Loucy (cell line): ENCODE measurements at regions not wholly inside any gene's neighbourhood (a gene's known extent, or its start where the extent isn't known, plus 50 kb on each side); places are given as distances from the start of the nearest gene placed in this dataset.

ENCODE experiments used
- H2AFZ ChIP-seq: fragments of 200-600 bp; sonication (generic); 2 replicates; pipeline ENCODE4 v1.6.0; 2016; ENCODE audit warnings: antibody characterized with exemption, mild to moderate bottlenecking, low read length, moderate library complexity
- H3F3A ChIP-seq: fragments of 200-600 bp; 2 replicates; pipeline ENCODE4 v1.6.0; 2016; ENCODE audit warnings: antibody characterized with exemption, low read depth, mild to moderate bottlenecking
- H3K27me3 ChIP-seq: fragments of 200-600 bp; sonication (generic); 2 replicates; pipeline ENCODE4 v1.6.1; 2014; ENCODE audit warnings: low read length, mild to moderate bottlenecking; ENCODE audit not compliant: insufficient read depth, poor library complexity, severe bottlenecking
- H3K36me3 ChIP-seq: fragments of 200-600 bp; sonication (generic); 2 replicates; pipeline ENCODE4 v1.6.1; 2016; ENCODE audit warnings: low read length; ENCODE audit not compliant: insufficient read depth
- H3K4me1 ChIP-seq: fragments of 200-600 bp; sonication (generic); 2 replicates; pipeline ENCODE4 v1.5.1; 2014; ENCODE audit warnings: low read length, mild to moderate bottlenecking; ENCODE audit not compliant: insufficient read depth, poor library complexity, severe bottlenecking
- H3K4me2 ChIP-seq: fragments of 200-600 bp; sonication (generic); 2 replicates; pipeline ENCODE4 v1.6.0; 2014; ENCODE audit warnings: antibody characterized with exemption, low read length, low read depth, mild to moderate bottlenecking; ENCODE audit not compliant: poor library complexity, severe bottlenecking
- H3K4me3 ChIP-seq: fragments of 200-600 bp; sonication (generic); 2 replicates; pipeline ENCODE4 v1.5.1; 2014; ENCODE audit warnings: low read length, mild to moderate bottlenecking, mixed read lengths; ENCODE audit not compliant: poor library complexity, severe bottlenecking
- H3K79me2 ChIP-seq: fragments of 200-600 bp; sonication (generic); 2 replicates; pipeline ENCODE4 v1.6.1; 2014; ENCODE audit warnings: low read length; ENCODE audit not compliant: insufficient read depth
- H3K9ac ChIP-seq: fragments of 200-600 bp; sonication (generic); 2 replicates; pipeline ENCODE4 v1.6.0; 2014; ENCODE audit warnings: mild to moderate bottlenecking, low read depth, low read length, moderate library complexity; ENCODE audit not compliant: poor library complexity, severe bottlenecking
- H3K9me2 ChIP-seq: fragments of 200-600 bp; sonication (generic); replicated peaks from 2 replicates; pipeline ENCODE4 v1.6.1; 2016; ENCODE audit warnings: low read depth, low read length, mixed read lengths
- H3K9me3 ChIP-seq: fragments of 200-600 bp; sonication (generic); 2 replicates; pipeline ENCODE4 v1.6.1; 2014; ENCODE audit warnings: mild to moderate bottlenecking, antibody characterized with exemption, low read length, low read depth; ENCODE audit not compliant: insufficient read depth
- H4K20me1 ChIP-seq: fragments of 200-600 bp; sonication (generic); 2 replicates; pipeline ENCODE4 v1.6.0; 2014; ENCODE audit warnings: antibody characterized with exemption, low read length, mild to moderate bottlenecking; ENCODE audit not compliant: insufficient read depth, poor library complexity, severe bottlenecking
- CTCF ChIP-seq: fragments of 200-600 bp; sonication (generic); conservative IDR thresholded peaks from 2 replicates; pipeline ENCODE4 v1.5.1; 2014; ENCODE audit warnings: mild to moderate bottlenecking, antibody characterized with exemption, low read length
- EZH2phosphoT487 ChIP-seq: fragments of 200-600 bp; IDR thresholded peaks from 2 replicates; pipeline ENCODE4 v1.6.1; 2018; ENCODE audit warnings: antibody characterized with exemption, mild to moderate bottlenecking, moderate library complexity, borderline replicate concordance

DNA sequence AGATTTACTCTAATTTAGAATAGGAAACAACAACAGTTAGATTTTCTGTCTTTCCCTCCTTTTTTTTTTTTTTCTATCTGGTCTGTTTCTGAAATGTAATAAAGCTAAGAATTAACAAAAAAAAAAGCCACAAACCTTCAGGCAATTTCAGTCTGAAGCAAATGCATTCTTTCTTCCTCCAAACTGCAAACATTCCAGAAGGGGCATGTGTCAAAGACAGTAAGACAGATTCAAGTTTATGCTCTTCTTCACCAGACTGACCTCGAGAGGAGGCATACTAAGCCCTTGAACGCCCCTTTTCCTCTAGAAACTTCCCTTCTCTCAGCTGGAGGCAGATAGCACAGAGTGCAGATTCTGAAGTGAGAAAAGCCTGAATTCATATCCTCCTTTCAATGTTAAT, 654.6 kb upstream of the LMCD1 start:
- H3K9me2 ChIP-seq = no peaks in the 10 kb centered on the region
- H3K27me3 ChIP-seq = no peaks in the 10 kb centered on the region
- no peaks in the 10 kb centered on the region for H3K9me3 ChIP-seq
- no peak overlapping the region for H3K4me3 ChIP-seq
- H3K4me2 ChIP-seq = no peak overlapping the region
- TF ChIP-seq EZH2phosphoT487 (no peak), CTCF (no peak)
- no peaks in the 10 kb centered on the region for H4K20me1 ChIP-seq
- H3K36me3 ChIP-seq = no peaks in the 10 kb centered on the region
- no peaks in the 10 kb centered on the region for H3F3A ChIP-seq
- H2AFZ ChIP-seq = no peak overlapping the region
- no peaks in the 10 kb centered on the region for H3K4me1 ChIP-seq
- H3K9ac ChIP-seq = no peak overlapping the region
- no peaks in the 10 kb centered on the region for H3K79me2 ChIP-seq

GRCh38 chr3:7847521-7847920, 654.1 kb upstream of the LMCD1 start:
- no peak for TF ChIP-seq CTCF
- TF ChIP-seq EZH2phosphoT487 = no peak

DNA sequence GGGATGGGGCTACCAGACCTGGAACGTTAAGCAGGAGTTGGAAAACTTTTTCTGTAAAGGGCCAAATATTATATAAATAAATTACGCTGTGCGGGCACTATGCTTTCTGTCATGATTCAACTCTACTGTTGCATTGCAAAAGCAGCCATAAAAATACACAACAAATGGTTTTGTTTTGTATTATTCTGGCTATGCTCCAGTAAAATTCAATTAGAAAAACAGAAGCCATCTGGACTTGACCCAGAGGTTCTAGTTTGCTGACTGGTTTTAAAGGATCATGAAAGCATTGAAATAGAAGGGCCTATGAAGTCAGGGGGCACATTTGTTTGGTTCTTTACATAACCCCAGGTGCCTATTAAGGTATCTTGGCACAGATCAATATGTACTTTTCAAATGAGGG, 647.4 kb upstream of the LMCD1 start:
- H3K9me3 ChIP-seq = no peaks in the 10 kb centered on the region

More at GRCh38 chr3:7847521-7847920, 654.1 kb upstream of the LMCD1 start:
- Histone ChIP-seq H3K4me1 (no peaks in the 10 kb centered on the region), H3K9ac (no peak overlapping the region), H3K27me3 (no peaks in the 10 kb centered on the region), H3K36me3 (no peaks in the 10 kb centered on the region), H3K9me3 (no peaks in the 10 kb centered on the region), H3K79me2 (no peaks in the 10 kb centered on the region), H3F3A (no peaks in the 10 kb centered on the region), H2AFZ (no peak overlapping the region), H3K9me2 (no peaks in the 10 kb centered on the region), H3K4me2 (no peak overlapping the region), H4K20me1 (no peaks in the 10 kb centered on the region), H3K4me3 (no peak overlapping the region)

More for the DNA sequence above, 647.4 kb upstream of the LMCD1 start:
- Histone ChIP-seq H3K4me1 (no peaks in the 10 kb centered on the region), H3K4me2 (no peak overlapping the region), H3K9me2 (no peaks in the 10 kb centered on the region), H3K79me2 (no peaks in the 10 kb centered on the region), H3F3A (no peaks in the 10 kb centered on the region), H4K20me1 (no peaks in the 10 kb centered on the region), H3K4me3 (no peak overlapping the region), H3K36me3 (no peaks in the 10 kb centered on the region), H2AFZ (no peak overlapping the region), H3K27me3 (no peaks in the 10 kb centered on the region), H3K9ac (no peak overlapping the region)
- TF ChIP-seq CTCF (no peak), EZH2phosphoT487 (no peak)
